ENCODE measurements at regions not wholly inside any gene's neighbourhood (a gene's known extent, or its start where the extent isn't known, plus 50 kb on each side); places are given as distances from the start of the nearest gene placed in this dataset.

DNA sequence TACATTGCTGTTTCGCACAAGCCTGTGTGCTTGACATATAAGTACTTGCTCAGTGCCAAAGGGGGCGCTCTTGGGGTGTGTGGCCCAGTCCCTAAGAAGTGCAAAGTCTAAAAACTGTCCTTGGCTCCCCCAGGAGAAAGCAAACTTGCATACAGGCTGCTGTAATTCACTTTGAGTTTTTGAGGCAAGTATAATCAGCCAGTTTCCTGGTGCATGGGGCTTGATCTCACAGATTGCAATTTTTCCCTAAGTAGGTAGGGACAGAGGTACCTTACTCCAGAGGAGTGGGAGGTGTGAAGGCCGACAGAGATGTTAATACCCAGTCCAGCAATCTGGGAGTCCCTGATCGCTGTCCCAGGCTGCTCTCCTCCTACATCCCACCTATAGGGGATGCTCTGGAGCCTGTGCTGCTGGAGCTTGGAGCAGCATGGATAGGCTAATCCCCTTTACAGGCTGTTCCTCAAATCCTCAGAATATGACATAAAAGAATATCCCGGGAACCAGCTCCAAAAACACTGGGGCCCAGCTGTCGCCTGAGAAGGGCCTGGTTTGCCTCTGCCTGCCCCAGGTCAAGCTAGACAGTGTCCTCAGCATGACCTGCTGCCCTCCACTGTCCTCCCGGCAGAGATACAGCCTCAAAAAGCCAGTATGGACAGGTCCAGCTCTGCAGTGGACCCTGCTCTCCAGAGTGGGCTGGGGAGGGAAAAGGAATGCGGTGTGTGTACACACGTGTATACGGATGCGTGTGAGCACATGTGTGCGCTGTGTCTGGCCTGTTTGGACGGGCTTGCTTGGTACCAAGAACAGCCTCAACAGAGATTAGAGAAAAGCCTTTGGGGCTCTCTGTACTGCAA is 136.5 kb upstream of the HAAO start:
- TF ChIP-seq TAF1 (IDR thresholded peaks at IDR 0.05; ENCODE audit: borderline replicate concordance, insufficient read depth, low read length) (no peak), POLR2AphosphoS5 (IDR thresholded peaks at IDR 0.05; ENCODE audit: low read depth, low read length) (no peak)
- TF ChIP-seq, protein P1, sequence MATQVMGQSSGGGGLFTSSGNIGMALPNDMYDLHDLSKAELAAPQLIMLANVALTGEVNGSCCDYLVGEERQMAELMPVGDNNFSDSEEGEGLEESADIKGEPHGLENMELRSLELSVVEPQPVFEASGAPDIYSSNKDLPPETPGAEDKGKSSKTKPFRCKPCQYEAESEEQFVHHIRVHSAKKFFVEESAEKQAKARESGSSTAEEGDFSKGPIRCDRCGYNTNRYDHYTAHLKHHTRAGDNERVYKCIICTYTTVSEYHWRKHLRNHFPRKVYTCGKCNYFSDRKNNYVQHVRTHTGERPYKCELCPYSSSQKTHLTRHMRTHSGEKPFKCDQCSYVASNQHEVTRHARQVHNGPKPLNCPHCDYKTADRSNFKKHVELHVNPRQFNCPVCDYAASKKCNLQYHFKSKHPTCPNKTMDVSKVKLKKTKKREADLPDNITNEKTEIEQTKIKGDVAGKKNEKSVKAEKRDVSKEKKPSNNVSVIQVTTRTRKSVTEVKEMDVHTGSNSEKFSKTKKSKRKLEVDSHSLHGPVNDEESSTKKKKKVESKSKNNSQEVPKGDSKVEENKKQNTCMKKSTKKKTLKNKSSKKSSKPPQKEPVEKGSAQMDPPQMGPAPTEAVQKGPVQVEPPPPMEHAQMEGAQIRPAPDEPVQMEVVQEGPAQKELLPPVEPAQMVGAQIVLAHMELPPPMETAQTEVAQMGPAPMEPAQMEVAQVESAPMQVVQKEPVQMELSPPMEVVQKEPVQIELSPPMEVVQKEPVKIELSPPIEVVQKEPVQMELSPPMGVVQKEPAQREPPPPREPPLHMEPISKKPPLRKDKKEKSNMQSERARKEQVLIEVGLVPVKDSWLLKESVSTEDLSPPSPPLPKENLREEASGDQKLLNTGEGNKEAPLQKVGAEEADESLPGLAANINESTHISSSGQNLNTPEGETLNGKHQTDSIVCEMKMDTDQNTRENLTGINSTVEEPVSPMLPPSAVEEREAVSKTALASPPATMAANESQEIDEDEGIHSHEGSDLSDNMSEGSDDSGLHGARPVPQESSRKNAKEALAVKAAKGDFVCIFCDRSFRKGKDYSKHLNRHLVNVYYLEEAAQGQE (IDR thresholded peaks at IDR 0.05; ENCODE audit: insufficient read depth in 1 of 2, low read depth in 2 of 2, low read length in 2 of 2): no peak; a peak in 1 of 4 replicates

Data from PFSK-1 (cell line).